NOMO-1 treated with DMSO at 0.1 percent for 48 hours (cell line): ENCODE measurements at regions not wholly inside any gene's neighbourhood (a gene's known extent, or its start where the extent isn't known, plus 50 kb on each side); places are given as distances from the start of the nearest gene placed in this dataset.

Source experiments
- DNase-seq: peaks from one replicate; lab custom pipeline; 2025; ENCODE audit not compliant: unreplicated experiment; lab: John Stamatoyannopoulos, UW

DNA sequence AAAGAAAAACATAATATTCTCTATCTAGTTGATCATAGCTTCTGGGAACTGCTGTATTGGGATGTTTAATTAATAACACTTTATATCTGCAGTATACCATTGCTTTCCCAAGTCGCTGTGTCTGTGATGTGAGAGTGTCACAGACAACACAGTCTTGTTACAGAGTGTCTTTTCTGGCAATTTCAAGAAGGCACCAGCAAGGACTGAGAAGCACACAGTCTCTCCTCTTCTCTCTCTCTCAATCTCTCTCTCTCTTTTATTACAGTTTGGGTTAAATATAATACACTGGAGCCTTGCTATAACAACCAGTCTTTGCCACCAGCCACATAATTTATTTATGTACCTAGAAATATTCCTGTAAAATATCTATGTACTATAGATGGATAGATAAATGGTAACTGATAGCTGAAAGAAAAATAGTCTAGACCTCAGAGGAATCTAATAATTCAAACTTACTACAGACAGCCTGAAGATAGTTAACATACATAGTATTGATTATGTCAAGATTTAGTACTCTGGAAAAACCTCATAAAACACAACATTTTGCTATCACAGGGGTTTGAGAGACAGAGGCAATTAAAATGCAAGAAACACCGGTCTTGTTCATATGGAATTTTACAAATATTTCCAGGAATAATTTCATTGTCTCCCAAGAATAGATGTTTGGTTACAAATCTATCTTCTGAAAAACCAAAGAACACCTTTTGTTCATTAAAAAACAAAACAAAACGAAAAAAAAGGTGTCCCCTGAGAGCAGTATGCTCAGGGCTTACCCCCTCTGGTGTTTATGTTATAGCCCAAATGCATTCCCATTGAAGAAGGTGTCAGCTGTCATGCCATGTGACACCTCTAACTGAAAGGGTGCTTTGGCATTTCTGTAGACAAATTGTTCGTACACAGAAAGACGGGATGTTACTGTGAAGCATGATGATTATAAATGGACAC is 507.8 kb downstream of the TBC1D4 start:
- DNase-seq, result no peak

DNA sequence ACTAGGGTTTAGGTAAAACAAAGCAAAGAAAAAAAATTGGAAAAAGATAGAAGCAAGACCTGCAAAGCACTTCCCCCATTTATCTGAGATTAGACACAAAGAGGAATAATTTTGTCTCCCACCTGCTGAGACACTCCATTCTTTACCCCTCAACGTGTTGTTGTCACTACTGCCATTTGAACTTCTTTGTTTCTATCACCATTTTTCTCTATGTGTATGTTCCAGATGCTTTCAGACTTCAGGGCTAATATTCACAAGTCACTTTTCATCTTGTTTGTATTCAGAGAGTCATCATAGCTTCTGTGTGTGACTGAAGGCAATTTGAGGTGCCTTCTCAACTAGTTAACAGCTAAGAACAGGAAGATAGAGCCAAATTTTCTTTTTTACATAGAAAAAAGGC is 512.5 kb downstream of the TBC1D4 start:
- DNase-seq, result no peak

DNA sequence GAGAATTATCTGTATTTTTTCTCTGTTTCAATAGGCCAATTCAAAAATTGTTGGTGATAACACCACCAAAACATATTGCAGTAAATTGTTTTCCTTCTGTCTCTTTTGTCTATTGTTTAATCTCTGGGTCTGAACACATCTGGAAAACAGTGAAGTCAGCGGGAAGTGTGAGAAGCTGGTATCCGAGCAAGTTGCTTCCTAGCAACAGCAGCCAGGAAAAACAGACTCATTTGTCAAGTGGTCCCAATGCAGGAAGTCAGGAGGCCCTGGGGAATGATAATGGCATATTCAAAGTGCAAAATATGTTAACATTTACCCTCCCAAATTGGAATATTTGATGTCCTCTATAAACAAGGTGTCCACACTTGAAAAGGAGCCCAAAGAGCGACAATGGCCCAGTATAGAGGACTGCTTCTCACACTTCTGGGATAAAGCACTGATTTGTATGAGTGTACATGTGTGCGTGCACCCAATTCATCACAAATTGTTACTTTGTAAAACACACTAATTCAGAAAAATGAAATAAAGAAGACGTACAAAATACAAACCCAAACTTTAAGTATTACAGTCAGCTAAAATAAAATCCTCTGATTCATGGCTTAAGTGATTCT is 515.0 kb downstream of the TBC1D4 start:
- no peak for DNase-seq

DNA sequence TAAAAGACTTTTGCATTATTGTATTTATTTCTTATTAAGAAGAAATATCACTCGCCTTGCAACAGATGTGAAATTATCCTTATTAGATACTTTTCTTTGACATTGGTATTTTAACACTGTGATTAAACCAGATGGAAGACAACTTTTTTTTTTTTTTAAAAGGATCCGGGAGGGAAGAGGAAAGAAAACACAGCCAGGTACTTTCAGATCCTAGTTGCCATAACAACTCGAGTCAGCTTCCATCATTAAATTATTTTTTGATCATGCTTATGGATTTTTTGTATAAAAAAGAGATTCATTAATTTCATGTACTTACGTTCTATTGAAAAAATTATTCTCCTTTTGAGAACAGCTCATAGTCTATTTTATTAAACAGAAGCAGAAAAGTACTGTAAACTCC is 515.7 kb downstream of the TBC1D4 start:
- DNase-seq, result no peak

DNA sequence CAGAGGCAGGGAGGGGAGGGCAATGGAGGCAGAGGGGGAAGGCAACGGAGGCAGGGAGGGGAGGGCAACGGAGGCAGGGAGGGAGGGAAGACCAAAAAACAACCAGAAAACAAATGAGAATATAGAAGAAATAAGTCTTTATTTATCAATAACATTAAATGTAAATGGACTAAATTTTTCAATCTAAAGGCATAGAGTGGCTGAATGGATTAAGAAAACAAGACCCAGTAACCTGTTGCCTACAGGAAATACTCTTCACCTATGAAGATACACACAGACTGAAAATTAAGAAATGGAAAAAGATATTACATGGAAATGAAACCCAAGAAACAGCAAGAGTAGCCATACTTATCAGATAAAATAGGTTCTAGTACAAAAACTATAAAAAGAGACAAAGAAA is 536.3 kb downstream of the TBC1D4 start:
- no peak for DNase-seq

DNA sequence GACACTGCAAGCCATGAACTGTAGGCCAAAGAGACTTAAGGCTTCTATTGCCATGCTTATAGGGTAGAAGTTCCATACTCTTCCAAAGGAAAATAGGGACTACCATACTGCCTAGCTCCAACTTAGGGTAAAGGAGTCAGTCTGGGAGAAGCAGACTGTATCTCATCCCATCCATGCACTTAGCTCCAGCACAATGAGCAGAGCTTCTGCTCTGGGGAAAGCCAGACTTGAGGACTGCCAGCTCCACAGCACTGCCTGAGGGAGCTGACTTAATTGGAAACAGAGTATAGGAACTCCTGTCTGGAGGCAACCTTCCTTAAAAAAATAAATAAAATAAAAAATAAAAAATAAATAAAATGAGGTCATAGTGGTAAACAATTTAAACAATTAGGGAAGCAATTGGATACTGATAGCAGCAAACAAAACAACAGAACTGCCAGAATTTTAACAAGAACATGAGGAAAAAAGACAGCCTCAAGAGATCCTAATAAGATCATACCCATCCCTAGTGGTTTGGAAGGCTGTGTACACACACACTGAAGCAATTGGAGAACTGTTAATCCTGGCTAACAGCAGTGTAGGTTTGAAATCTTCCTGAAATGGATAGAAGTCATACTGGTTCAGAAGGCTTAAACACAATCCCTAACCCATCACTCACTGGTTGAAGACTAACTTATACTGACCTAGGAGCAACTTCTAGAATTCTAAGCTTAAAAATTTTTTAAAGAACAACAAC is 550.1 kb downstream of the TBC1D4 start:
- DNase-seq, result no peak

DNA sequence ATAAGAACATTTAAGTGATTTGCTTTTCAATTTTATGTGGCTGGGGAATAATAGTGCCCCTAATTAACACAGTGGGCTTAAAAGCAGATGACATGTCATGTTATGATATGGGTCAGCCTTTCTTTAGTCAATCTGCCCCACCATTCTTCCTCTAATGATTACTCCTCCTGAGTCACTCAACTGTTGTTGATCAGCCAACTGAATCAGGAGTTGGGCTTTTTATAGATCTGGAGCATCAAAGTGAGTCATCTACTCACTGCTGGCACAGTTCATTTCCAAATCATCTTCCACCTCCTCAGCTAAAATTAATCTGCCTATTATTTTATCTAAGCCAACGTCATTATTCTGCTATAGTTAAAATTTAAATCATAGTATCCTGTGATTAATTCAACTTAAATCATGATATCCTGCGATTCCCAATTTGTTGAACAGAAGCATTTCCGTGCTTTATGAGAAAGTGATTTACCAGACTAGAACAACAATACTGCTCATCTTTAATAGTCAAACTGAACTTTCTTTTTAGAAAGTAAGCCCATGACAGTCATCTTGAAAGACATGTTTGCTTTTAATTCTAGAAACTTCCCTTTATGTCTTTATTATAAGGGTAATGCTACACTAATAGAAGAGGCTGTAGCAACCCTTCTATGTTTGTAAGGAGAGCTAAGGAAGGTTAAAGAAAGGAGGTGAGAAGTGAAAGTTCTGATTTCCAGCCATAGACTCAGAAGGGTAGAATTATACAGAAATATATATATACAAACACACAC is 551.4 kb downstream of the TBC1D4 start:
- no peak for DNase-seq

DNA sequence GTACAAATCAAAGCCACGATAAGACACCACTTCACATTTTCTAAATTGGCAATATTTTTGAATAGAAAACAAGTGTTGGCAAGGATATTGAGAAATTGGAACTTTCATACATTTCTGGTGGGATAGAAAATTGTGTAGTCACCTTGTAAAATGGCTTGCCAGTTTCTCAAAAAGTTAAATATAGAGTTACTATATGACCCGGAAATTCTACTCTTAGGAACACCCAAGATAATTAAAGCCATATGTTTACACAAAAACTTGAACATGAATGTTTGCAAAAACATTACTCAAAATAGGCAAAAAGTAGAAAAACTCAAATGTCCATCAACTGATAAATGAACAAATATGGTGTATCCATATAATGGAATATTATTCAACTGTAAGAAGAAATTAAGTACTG is 552.5 kb downstream of the TBC1D4 start:
- no peak for DNase-seq

DNA sequence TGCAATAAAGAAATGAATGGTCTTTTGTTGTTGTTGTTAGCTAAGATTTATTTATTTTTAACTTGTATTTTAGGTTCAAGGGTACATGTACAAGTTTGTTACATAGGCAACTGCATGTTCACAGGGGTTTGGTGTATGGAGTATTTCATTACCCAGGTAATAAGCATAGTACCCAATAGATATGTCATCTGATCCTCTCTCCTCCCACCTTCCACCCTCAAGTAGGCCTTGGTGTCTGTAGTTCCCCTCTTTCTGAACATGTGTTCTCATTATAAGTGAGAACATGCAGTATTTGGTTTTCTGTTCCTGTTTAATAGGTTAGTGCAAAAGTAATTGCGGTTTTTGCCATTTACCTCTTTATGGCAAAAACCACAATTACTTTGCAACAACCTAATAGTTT is 554.1 kb downstream of the TBC1D4 start:
- DNase-seq, result no peak

DNA sequence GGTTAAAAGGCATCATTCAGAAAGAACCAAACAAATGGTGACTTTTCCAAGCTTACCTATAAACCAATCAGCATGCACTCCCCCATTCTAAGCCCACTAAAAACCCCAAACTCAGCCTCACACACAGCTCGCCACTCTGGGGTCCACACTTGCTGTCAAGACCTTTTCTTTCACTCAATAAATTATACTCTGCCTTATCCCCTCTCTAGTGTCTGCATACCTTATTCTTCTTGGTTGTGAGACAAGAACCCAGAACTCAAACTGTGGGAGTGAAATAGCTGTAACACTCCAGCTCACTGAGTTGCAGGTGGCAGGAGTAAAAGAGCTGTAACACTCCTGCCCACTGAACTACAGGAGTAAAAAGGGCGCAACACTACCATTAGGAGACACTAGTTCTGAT is 559.0 kb downstream of the TBC1D4 start:
- DNase-seq, result no peak

DNA sequence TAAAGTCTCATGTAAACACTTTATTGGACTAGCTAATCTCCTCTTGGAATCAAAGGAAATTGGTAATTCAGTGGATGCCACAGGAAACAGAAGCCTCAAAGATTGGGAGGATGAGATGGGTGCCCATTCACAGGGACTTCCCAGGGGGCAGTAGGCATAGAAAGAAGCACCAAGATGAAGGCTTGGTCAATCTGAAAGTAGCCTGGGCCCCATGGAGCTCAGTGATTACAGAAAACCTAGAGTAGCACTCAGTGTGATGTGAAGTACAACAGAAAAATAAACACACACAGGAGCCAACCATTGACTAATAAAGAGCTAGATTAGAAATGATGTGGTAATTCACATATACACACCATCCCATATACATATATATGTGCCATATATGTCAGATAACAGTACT is 560.6 kb downstream of the TBC1D4 start:
- DNase-seq, result no peak

DNA sequence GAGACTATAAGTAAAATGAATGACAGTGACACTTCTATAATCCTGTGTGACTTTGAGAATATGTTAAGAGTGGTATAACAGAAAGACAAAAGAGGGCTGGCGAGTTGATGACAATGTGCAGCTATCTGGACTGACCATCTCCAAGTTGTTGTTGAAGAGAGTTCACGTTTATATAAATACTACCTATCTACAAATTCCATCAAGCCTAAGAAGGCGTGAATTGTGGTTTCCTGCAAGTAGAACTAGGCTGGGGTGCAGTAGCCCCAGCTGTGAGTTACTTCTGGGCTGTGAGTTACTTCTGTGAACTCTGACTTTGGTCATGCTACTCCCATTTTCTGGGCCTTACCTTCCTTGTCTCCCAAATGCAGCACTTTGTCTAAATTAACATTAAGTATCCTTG is 561.0 kb downstream of the TBC1D4 start:
- no peak for DNase-seq

DNA sequence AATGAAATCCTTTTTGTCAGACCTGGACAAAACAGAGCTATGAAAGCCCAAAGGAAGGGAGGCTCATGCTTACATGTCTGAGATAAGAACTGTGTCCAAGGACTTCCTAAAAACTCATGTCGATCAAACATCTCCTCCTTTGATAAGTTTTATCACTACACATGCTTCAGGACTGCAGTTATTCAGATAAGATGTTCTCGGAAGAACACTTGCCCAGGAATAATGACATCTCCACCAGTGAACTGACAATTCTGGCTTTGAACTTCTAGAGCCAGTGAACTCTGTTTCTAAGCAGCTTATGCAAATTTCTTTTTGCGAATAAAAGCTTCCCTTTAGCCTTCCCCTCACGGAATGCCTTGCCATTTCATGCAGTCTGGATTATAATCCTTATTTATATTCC is 561.6 kb downstream of the TBC1D4 start:
- no peak for DNase-seq

DNA sequence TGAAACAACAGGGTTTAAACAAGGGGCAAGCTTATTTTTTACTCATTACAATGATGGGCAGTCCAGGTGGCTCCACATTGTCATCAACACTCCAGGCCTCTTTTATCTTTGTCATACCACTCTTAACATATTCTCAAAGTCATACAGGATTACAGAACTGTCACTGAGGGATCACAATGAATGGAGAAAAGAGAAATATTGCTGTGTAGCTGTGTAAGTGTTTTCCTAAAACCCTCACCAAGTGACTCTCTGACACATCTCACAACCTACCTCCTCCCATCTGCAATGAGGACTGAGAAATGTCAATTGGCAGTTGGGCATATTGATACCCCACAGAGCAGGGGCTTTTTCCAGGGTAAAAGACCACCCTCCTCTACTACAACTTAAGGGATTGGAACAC is 562.1 kb downstream of the TBC1D4 start:
- DNase-seq, result no peak

DNA sequence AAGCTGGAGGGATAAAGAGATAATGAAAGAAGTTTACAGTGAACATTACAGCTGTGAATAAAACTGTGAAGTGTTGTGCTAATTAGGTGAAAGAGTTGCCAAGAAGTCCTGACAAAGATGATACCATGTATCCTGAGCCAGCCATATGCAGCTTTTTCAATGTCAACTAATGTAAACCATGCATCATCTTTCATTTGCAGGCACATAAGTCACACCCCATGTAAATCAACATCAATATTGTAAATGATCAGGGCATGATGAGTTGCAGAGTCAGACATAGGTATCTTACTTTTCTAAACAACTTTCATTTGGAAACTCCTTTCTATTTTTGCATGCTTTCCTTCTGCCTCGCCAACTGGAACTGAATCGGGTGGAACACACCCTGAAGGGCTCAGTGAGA is 569.1 kb downstream of the TBC1D4 start:
- DNase-seq, result no peak

DNA sequence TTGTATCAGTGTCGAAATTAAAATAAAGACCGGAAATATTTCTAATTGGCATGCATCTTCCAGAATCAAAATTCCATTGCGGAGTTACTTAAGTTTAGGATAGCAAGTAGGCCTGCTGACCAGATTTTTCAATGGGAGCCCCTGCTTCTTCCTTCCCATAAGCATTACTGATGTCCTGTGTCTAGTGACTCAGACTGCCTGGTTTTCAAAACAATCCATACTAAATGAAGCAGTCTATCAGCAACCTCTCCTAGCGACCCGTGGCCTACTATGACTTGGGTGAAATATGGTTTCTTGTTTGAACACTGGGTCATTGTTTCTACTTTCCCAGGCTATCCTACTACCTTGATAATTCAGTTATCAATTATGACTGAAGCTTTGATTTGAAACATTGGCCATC is 571.6 kb downstream of the TBC1D4 start:
- no peak for DNase-seq

DNA sequence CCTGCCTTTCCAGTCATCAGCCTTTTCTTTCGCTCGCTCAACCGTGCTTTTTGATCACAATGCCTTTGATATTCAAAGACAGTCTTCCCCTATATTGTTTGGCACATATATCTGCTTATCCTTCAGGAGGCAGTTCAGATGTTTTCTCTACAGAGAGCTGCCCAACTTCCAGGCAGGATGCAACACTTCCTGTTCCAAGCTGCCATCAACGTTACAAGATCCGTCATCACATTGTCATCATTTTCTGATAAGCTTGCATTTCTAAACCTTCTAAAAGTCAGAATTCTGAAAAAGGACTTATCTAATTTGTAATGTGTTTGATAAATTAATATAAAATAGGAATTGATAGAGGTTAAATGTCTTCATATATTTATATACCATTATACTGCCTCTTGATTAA is 574.2 kb downstream of the TBC1D4 start:
- no peak for DNase-seq

DNA sequence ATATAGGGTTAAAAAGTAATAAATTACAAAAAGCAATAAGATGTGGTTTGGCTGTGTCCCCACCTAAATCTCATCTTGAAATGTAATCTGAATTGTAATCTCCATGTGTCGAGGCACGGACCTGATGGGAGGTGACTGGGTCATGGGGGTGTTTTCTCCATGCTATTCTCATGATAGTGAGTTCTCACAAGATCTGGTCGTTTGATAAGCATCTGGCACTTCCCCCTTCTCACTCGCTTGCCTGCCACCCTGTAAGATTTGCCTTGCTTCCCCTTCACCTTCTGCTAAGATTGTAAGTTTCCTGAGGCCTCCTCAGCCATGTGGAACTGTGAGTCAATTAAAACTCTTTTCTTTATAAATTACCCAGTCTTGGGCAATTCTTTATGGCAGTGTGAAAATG is 577.4 kb downstream of the TBC1D4 start:
- no peak for DNase-seq

DNA sequence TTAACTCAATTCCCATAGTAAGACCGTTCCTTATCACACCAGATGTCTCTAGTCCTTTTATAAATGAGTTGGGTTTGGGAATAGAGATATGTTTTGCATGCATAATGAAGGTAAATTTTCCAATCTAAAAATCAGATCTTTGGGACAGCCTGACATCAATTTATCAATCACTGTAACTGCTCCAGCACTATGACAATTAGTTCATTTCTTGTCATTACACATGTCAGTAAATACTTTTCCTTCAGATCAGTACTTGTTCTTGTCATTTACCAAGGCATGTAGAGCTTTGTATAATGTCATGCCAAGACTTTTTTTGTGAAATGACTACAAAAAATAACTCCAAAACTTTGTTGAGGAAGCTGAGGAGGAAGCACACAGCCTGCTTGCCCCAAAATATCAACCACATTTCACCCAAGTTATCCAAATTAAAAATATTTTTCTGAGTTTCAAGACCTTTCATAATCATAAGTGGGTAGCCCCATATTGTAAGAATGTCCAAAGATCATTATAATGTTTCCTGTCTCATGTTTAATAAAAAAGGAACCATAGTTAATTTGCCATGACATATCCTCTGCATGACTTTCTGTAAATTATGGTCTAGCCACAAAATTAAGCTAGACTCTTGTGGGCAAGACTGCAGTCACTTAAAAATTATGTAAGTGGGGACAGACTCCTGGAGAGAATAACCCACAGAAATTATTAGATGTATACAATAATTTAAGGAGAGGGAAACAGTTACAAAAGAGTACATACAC is 586.8 kb downstream of the TBC1D4 start:
- peak; percentile 27 for DNase-seq

DNA sequence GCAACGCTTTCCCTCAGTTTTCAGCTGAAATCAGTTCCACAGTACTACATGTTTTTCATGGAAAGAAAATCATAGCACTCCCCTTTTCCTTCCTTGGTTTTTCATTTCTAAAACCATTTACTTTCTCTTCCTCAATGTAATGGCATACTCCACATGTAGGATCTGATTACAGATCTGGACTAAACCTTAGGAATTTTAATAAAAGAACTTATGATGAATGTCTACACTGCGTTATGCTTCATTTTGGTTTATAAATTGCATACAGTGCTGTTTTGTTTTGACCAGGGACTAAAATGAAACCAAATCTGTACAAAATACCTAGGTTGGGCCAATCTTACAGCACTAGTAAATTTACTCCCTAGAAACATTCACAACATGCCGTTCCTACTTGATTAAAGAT is 589.9 kb downstream of the TBC1D4 start:
- no peak for DNase-seq

DNA sequence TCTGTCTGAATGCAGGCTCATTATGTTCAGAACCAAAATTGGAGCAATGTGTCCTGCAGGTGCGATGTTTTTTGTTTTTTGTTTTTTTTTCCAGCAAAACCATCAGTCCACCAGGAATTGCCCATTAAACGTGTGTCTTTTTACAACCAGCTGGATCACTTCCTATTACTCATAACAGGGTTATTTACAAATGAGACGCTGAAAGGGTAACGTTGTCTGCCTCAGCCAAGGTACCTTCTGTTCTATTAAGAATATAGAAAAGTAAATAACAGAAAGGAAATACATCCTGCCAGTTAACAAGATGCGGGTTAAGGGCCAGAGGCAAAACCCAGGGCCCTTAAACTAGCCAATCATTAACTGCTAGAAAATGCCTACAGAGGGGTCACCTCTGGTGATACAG is 590.4 kb downstream of the TBC1D4 start:
- no peak for DNase-seq
